ENCODE measurements at regions not wholly inside any gene's neighbourhood (a gene's known extent, or its start where the extent isn't known, plus 50 kb on each side); places are given as distances from the start of the nearest gene placed in this dataset.

GRCh38 chr2:65582364-65582763 is 150.0 kb upstream of the SPRED2 start:
- H3K9ac ChIP-seq (ENCODE audit: low read depth, low read length, poor library complexity, severe bottlenecking) = no peak overlapping the region
- no peak overlapping the region for H3K4me2 ChIP-seq (ENCODE audit: low read depth, low read length, poor library complexity, severe bottlenecking)
- H2AFZ ChIP-seq (ENCODE audit: low read length) = no peak overlapping the region
- no peaks in the 10 kb centered on the region for H4K20me1 ChIP-seq (ENCODE audit: insufficient read depth, low read length, poor library complexity, severe bottlenecking)
- H3K79me2 ChIP-seq (ENCODE audit: insufficient read depth, low read length) = no peaks in the 10 kb centered on the region
- H3K27me3 ChIP-seq (ENCODE audit: insufficient read depth, low read length, poor library complexity, severe bottlenecking) = no peaks in the 10 kb centered on the region
- no peaks in the 10 kb centered on the region for H3K9me3 ChIP-seq (ENCODE audit: insufficient read depth, low read depth, low read length)
- H3K4me1 ChIP-seq (ENCODE audit: insufficient read depth, low read length, poor library complexity, severe bottlenecking) = no peaks in the 10 kb centered on the region
- H3F3A ChIP-seq (ENCODE audit: low read depth) = no peaks in the 10 kb centered on the region
- H3K4me3 ChIP-seq (ENCODE audit: low read length, poor library complexity, severe bottlenecking) = no peak overlapping the region
- H3K9me2 ChIP-seq (replicated peaks; ENCODE audit: low read depth, low read length) = no peaks in the 10 kb centered on the region
- no peaks in the 10 kb centered on the region for H3K36me3 ChIP-seq (ENCODE audit: insufficient read depth, low read length)
- TF ChIP-seq CTCF (conservative IDR thresholded peaks at IDR 0.05; ENCODE audit: low read length) = no peak
- TF ChIP-seq EZH2phosphoT487 (IDR thresholded peaks at IDR 0.05; ENCODE audit: borderline replicate concordance) = no peak

- Histone ChIP-seq H3K36me3 (ENCODE audit: insufficient read depth, low read length) (no peaks in the 10 kb centered on the region), H3K79me2 (ENCODE audit: insufficient read depth, low read length) (no peaks in the 10 kb centered on the region), H3K4me1 (ENCODE audit: insufficient read depth, low read length, poor library complexity, severe bottlenecking) (no peaks in the 10 kb centered on the region), H3K9me3 (ENCODE audit: insufficient read depth, low read depth, low read length) (no peaks in the 10 kb centered on the region), H2AFZ (ENCODE audit: low read length) (no peak overlapping the region), H3K27me3 (ENCODE audit: insufficient read depth, low read length, poor library complexity, severe bottlenecking) (no peaks in the 10 kb centered on the region), H4K20me1 (ENCODE audit: insufficient read depth, low read length, poor library complexity, severe bottlenecking) (no peaks in the 10 kb centered on the region), H3F3A (ENCODE audit: low read depth) (no peaks in the 10 kb centered on the region), H3K4me2 (ENCODE audit: low read depth, low read length, poor library complexity, severe bottlenecking) (no peak overlapping the region), H3K4me3 (ENCODE audit: low read length, poor library complexity, severe bottlenecking) (no peak overlapping the region), H3K9me2 (replicated peaks; ENCODE audit: low read depth, low read length) (no peaks in the 10 kb centered on the region), H3K9ac (ENCODE audit: low read depth, low read length, poor library complexity, severe bottlenecking) (no peak overlapping the region)
- TF ChIP-seq EZH2phosphoT487 (IDR thresholded peaks at IDR 0.05; ENCODE audit: borderline replicate concordance) (no peak), CTCF (conservative IDR thresholded peaks at IDR 0.05; ENCODE audit: low read length) (no peak)
Observed at GRCh38 chr2:65580824-65581223, 148.4 kb upstream of the SPRED2 start.

GRCh38 chr2:65579506-65580235 is 147.3 kb upstream of the SPRED2 start:
- Histone ChIP-seq H3K9ac (ENCODE audit: low read depth, low read length, poor library complexity, severe bottlenecking) (no peak overlapping the region), H3K9me3 (ENCODE audit: insufficient read depth, low read depth, low read length) (no peaks in the 10 kb centered on the region)

More at GRCh38 chr2:65579506-65580235, 147.3 kb upstream of the SPRED2 start:
- H3K27me3 ChIP-seq (ENCODE audit: insufficient read depth, low read length, poor library complexity, severe bottlenecking) = no peaks in the 10 kb centered on the region
- no peaks in the 10 kb centered on the region for H3K36me3 ChIP-seq (ENCODE audit: insufficient read depth, low read length)
- no peaks in the 10 kb centered on the region for H4K20me1 ChIP-seq (ENCODE audit: insufficient read depth, low read length, poor library complexity, severe bottlenecking)
- no peak overlapping the region for H2AFZ ChIP-seq (ENCODE audit: low read length)
- H3K4me2 ChIP-seq (ENCODE audit: low read depth, low read length, poor library complexity, severe bottlenecking) = no peak overlapping the region
- no peaks in the 10 kb centered on the region for H3F3A ChIP-seq (ENCODE audit: low read depth)
- TF ChIP-seq EZH2phosphoT487 (IDR thresholded peaks at IDR 0.05; ENCODE audit: borderline replicate concordance) (no peak), CTCF (conservative IDR thresholded peaks at IDR 0.05; ENCODE audit: low read length) (no peak)
- H3K9me2 ChIP-seq (replicated peaks; ENCODE audit: low read depth, low read length) = no peaks in the 10 kb centered on the region
- H3K79me2 ChIP-seq (ENCODE audit: insufficient read depth, low read length) = no peaks in the 10 kb centered on the region
- no peaks in the 10 kb centered on the region for H3K4me1 ChIP-seq (ENCODE audit: insufficient read depth, low read length, poor library complexity, severe bottlenecking)
- H3K4me3 ChIP-seq (ENCODE audit: low read length, poor library complexity, severe bottlenecking) = no peak overlapping the region

All from Loucy (cell line).